B cell (primary cell): ENCODE measurements at regions not wholly inside any gene's neighbourhood (a gene's known extent, or its start where the extent isn't known, plus 50 kb on each side); places are given as distances from the start of the nearest gene placed in this dataset.

ENCODE experiments used
- ATAC-seq: fragments of 200-7000 bp; cut with Tn5 transposase; one replicate; pipeline ENCODE4 v1.10.0; 2021; ENCODE audit warnings: low read depth, mild to moderate bottlenecking, moderate number of reproducible peaks, moderate library complexity
- CTCF ChIA-PET: fragments of 350-600 bp; sonication (Branson Sonifier 250); formaldehyde crosslinking; loops from one replicate; lab custom pipeline; 2021; ENCODE audit warnings: antibody characterized with exemption, inconsistent platforms; lab: Charles Lee
- POLR2A ChIA-PET: fragments of 350-600 bp; sonication (Branson Sonifier 250); formaldehyde crosslinking; loops from one replicate; lab custom pipeline; 2021; ENCODE audit warnings: antibody characterized with exemption; lab: Charles Lee
- DNase-seq: peaks from one replicate; pipeline ENCODE4 v3.0.0; 2013
- H2AFZ ChIP-seq: 2 replicates; pipeline ENCODE4 v1.6.1; 2012; ENCODE audit warnings: mild to moderate bottlenecking, low read depth, low read length; ENCODE audit not compliant: insufficient read depth, poor library complexity, severe bottlenecking
- H3K27ac ChIP-seq, 2 donors: 1 replicate in 1 of 2; 2 replicates in 1 of 2; pipeline ENCODE4 v1.5.1; 2012 to 2013; ENCODE audit warnings: low read length in 2 of 2, mild to moderate bottlenecking in 2 of 2, moderate library complexity in 1 of 2
- H3K27me3 ChIP-seq, 4 experiments: fragments of 200-600 bp in 1 of 4; sonication (generic) in 1 of 4; replicated peaks in 1 of 4; 1 replicate in 2 of 4; 2 replicates in 2 of 4; pipeline versions ENCODE4 v1.6.1 to v1.7.0; 2013 to 2016; ENCODE audit warnings: low read length in 3 of 4, mild to moderate bottlenecking in 2 of 4, mixed read lengths in 1 of 4, moderate library complexity in 1 of 4; ENCODE audit not compliant: insufficient read depth in 4 of 4, control insufficient read depth in 3 of 4; ENCODE audit errors: control extremely low read depth in 1 of 4
- H3K36me3 ChIP-seq, 2 experiments: replicated peaks in 1 of 2; 1 replicate in 1 of 2; 2 replicates in 1 of 2; pipeline versions ENCODE4 v1.6.1 to v1.7.1; 2013; ENCODE audit warnings: low read length in 1 of 2; ENCODE audit not compliant: insufficient read depth in 2 of 2, control insufficient read depth in 1 of 2; ENCODE audit errors: control extremely low read depth in 1 of 2, extremely low read depth in 1 of 2
- H3K4me1 ChIP-seq, 2 donors: fragments of 200-600 bp in 1 of 2; sonication (generic) in 1 of 2; 1 replicate in 1 of 2; 2 replicates in 1 of 2; pipeline versions ENCODE4 v1.5.1 to v1.6.1; 2013 to 2017; ENCODE audit warnings: low read length in 2 of 2; ENCODE audit not compliant: control insufficient read depth in 2 of 2, insufficient read depth in 2 of 2
- H3K4me2 ChIP-seq: replicated peaks from 2 replicates; pipeline ENCODE3; 2012; ENCODE audit warnings: mild to moderate bottlenecking, low read depth, low read length; ENCODE audit not compliant: poor library complexity, severe bottlenecking
- H3K4me3 ChIP-seq, 5 experiments: fragments of 200-600 bp in 1 of 5; sonication (generic) in 1 of 5; 1 replicate in 3 of 5; 2 replicates in 2 of 5; pipeline versions ENCODE4 v1.5.1 to v1.7.0; 2011 to 2016; ENCODE audit warnings: low read length in 4 of 5, mild to moderate bottlenecking in 4 of 5, low read depth in 2 of 5, control low read depth in 1 of 5, moderate library complexity in 1 of 5; ENCODE audit not compliant: insufficient read depth in 1 of 5; ENCODE audit errors: control extremely low read depth in 1 of 5, extremely low read depth in 1 of 5
- H3K79me2 ChIP-seq: fragments of 200-600 bp; sonication (generic); one replicate; pipeline ENCODE4 v1.6.0; 2016; ENCODE audit warnings: low read length; ENCODE audit not compliant: control insufficient read depth, insufficient read depth
- H3K9ac ChIP-seq: fragments of 200-600 bp; sonication (generic); 2 replicates; pipeline ENCODE4 v1.6.1; 2017; ENCODE audit warnings: mild to moderate bottlenecking, low read length, moderate library complexity
- H3K9me3 ChIP-seq, 3 donors: one replicate each; pipeline versions ENCODE4 v1.6.1 to v1.7.1; 2013; ENCODE audit warnings: low read length in 2 of 3; ENCODE audit not compliant: control insufficient read depth in 2 of 3, insufficient read depth in 1 of 3; ENCODE audit errors: control extremely low read depth in 1 of 3
- H4K20me1 ChIP-seq: 2 replicates; pipeline ENCODE4 v1.6.0; 2012; ENCODE audit warnings: mild to moderate bottlenecking, low read length; ENCODE audit not compliant: insufficient read depth, control insufficient read depth, poor library complexity, severe bottlenecking
- H3K27ac Mint-ChIP-seq: one replicate; pipeline ENCODE4 v1.8.0; 2021; ENCODE audit warnings: mixed read lengths
- H3K27me3 Mint-ChIP-seq: one replicate; pipeline ENCODE4 v1.8.0; 2021; ENCODE audit warnings: mixed read lengths
- H3K4me1 Mint-ChIP-seq: one replicate; pipeline ENCODE4 v1.8.0; 2021; ENCODE audit warnings: mixed read lengths
- H3K4me3 Mint-ChIP-seq: one replicate; pipeline ENCODE4 v1.8.0; 2021; ENCODE audit warnings: mixed read lengths
- H3K9me3 Mint-ChIP-seq: one replicate; pipeline ENCODE4 v1.8.0; 2022; ENCODE audit warnings: mixed read lengths; ENCODE audit not compliant: insufficient read depth
- EZH2 ChIP-seq: IDR thresholded peaks from 2 replicates; pipeline ENCODE4 v1.6.1; 2012; ENCODE audit warnings: borderline replicate concordance, low read depth, mild to moderate bottlenecking, moderate library complexity, low read length; ENCODE audit not compliant: insufficient read depth, poor library complexity, severe bottlenecking
- WGBS: methylation state at CpG from one replicate; pipeline ENCODE4 v1.1.5; 2013; ENCODE audit warnings: missing lambda C conversion rate; ENCODE audit not compliant: insufficient coverage; 5-methylcytosine and 5-hydroxymethylcytosine counted together
- intact Hi-C: fragments of 100-400 bp; cut with micrococcal nuclease; formaldehyde crosslinking; loops from one replicate; pipeline ENCODE4 v1.10.0; 2022
- TF ChIP-seq, protein P1 (sequence below): fragments of 200-600 bp; IDR thresholded peaks from one replicate; pipeline ENCODE4 v1.8.0; 2022; ENCODE audit warnings: antibody characterized with exemption, mild to moderate bottlenecking

DNA sequence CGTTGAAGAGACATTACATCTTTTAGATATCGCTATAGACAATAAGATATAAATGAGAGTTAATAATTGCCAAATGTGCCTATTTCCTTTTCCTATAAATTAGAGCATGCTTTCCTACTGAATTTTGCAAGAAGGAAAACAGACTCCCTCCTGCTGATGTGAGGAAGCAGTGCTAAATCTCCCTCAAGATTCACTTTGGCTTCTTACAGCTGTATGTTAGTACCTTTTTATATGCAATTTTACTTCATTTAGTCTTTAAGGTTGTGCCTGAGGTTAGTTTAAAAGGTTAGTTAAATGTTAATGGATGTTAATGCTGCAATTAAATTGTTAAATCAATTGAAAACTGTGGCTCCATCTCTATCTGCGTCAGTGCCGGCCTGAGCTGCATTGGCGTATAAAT lies 728.8 kb downstream of the NR2F2 start:
- no peak for ATAC-seq
- Histone ChIP-seq H3K27me3 (no peaks in the 10 kb centered on the region), H3K4me3 (no peak overlapping the region), H3K4me2 (no peak overlapping the region), H3K4me1 (no peaks in the 10 kb centered on the region), H3K9ac (no peak overlapping the region), H3K36me3 (no peaks in the 10 kb centered on the region), H2AFZ (no peak overlapping the region), H3K9me3 (no peaks in the 10 kb centered on the region), H4K20me1 (no peaks in the 10 kb centered on the region), H3K27ac (no peak overlapping the region), H3K79me2 (no peaks in the 10 kb centered on the region)
- Mint-ChIP-seq H3K27me3 (no peaks in the 10 kb centered on the region), H3K27ac (no peak overlapping the region), H3K9me3 (no peaks in the 10 kb centered on the region), H3K4me3 (no peak overlapping the region), H3K4me1 (no peaks in the 10 kb centered on the region)
- 100% methylated on average over 1 of the region's 5 CpGs for WGBS
- POLR2A ChIA-PET: no interaction called here
- intact Hi-C loops: no loop called here
- TF ChIP-seq, protein P1, sequence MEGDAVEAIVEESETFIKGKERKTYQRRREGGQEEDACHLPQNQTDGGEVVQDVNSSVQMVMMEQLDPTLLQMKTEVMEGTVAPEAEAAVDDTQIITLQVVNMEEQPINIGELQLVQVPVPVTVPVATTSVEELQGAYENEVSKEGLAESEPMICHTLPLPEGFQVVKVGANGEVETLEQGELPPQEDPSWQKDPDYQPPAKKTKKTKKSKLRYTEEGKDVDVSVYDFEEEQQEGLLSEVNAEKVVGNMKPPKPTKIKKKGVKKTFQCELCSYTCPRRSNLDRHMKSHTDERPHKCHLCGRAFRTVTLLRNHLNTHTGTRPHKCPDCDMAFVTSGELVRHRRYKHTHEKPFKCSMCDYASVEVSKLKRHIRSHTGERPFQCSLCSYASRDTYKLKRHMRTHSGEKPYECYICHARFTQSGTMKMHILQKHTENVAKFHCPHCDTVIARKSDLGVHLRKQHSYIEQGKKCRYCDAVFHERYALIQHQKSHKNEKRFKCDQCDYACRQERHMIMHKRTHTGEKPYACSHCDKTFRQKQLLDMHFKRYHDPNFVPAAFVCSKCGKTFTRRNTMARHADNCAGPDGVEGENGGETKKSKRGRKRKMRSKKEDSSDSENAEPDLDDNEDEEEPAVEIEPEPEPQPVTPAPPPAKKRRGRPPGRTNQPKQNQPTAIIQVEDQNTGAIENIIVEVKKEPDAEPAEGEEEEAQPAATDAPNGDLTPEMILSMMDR: no peak
- TF ChIP-seq EZH2: no peak
- DNase-seq: no peak
- CTCF ChIA-PET: no interaction called here

DNA sequence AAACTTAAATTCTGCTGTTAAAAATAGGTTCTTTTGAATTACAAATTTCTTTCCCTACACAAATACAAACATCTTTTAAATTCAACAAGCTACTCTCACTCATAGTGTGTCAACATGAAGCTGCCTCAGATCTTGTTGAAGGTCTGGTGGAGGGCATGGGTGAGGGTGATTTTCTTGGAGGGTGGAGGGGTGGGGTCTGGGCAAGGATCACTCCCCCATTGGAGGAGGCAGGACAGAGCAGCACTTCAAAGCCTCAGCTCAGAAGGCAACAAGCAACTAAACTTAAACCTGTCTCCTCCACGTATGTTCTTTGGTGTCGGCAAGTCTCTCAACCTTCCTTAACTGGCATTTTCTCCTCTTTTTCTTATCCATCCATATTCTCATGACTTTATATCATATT lies 730.9 kb downstream of the NR2F2 start:
- no peak overlapping the region for H3K27ac ChIP-seq
- Mint-ChIP-seq H3K4me1 (no peaks in the 10 kb centered on the region), H3K9me3 (peaks cover 1% of the 10 kb centered on the region), H3K27me3 (no peaks in the 10 kb centered on the region), H3K4me3 (no peak overlapping the region), H3K27ac (no peak overlapping the region)
- H3K4me3 ChIP-seq: no peak overlapping the region
- intact Hi-C loops: no loop called here
- H3K36me3 ChIP-seq: no peaks in the 10 kb centered on the region
- no peaks in the 10 kb centered on the region for H3K4me1 ChIP-seq
- POLR2A ChIA-PET: no interaction called here
- H3K9me3 ChIP-seq: no peaks in the 10 kb centered on the region
- no peak overlapping the region for H3K9ac ChIP-seq
- H2AFZ ChIP-seq: no peak overlapping the region
- no peaks in the 10 kb centered on the region for H3K27me3 ChIP-seq
- H3K79me2 ChIP-seq: no peaks in the 10 kb centered on the region
- WGBS: 86% methylated on average over 2 of the region's 2 CpGs
- TF ChIP-seq EZH2: no peak
- TF ChIP-seq, protein P1: no peak
- H4K20me1 ChIP-seq: no peaks in the 10 kb centered on the region
- no peak for ATAC-seq
- CTCF ChIA-PET: no interaction called here
- DNase-seq: no peak
- no peak overlapping the region for H3K4me2 ChIP-seq
